GM23338 (cell line): ENCODE measurements at regions not wholly inside any gene's neighbourhood (a gene's known extent, or its start where the extent isn't known, plus 50 kb on each side); places are given as distances from the start of the nearest gene placed in this dataset.

Source experiments
- EZH2 ChIP-seq: fragments of 200-600 bp; sonication (generic); IDR thresholded peaks from one replicate; pipeline ENCODE4 v1.8.0; 2017; ENCODE audit warnings: antibody characterized with exemption, mild to moderate bottlenecking, low read depth; ENCODE audit not compliant: unreplicated experiment
- POLR2AphosphoS5 ChIP-seq: IDR thresholded peaks from 2 replicates; pipeline ENCODE4 v1.6.1; 2016; ENCODE audit warnings: antibody characterized with exemption, low read depth
- ZNF331 ChIP-seq: fragments of 250-450 bp; sonication (Bioruptor Pico); IDR thresholded peaks from 2 replicates; pipeline ENCODE4 v1.5.0; 2020; ENCODE audit warnings: low read depth, mild to moderate bottlenecking, moderate library complexity
- TF ChIP-seq, protein P1 (sequence below), 2 experiments: fragments of 200-600 bp in 1 of 2; sonication (generic) in 1 of 2; conservative IDR thresholded peaks; 2 replicates each; pipeline versions ENCODE4 v1.5.1 to v1.6.1; 2016 to 2017; ENCODE audit warnings: antibody characterized with exemption in 2 of 2, low read depth in 2 of 2, mild to moderate bottlenecking in 2 of 2, moderate library complexity in 1 of 2
- TF ChIP-seq, protein P2 (sequence below): IDR thresholded peaks from one replicate; pipeline ENCODE4 v1.6.1; 2018; ENCODE audit warnings: antibody characterized with exemption; ENCODE audit not compliant: unreplicated experiment

DNA sequence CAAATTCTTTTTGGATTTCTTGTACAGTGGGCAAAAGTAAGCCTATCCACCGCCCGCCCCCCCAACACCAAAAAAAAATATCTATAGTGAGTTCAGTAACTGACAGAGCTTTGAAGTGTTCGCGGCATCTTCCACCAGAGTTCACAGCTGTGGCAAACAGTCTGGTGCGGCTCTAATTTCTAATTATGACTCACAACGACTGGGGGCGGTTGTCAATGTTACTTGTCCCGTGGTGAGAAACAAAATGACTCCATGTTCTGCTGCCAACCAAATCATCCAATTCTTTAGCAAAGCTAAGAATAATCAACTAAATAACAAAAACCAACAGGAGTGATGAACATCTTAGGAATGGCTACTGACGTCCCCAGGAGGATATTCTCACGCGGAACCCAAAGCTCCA lies 392.5 kb upstream of the SALL3 start:
- TF ChIP-seq, protein P1, sequence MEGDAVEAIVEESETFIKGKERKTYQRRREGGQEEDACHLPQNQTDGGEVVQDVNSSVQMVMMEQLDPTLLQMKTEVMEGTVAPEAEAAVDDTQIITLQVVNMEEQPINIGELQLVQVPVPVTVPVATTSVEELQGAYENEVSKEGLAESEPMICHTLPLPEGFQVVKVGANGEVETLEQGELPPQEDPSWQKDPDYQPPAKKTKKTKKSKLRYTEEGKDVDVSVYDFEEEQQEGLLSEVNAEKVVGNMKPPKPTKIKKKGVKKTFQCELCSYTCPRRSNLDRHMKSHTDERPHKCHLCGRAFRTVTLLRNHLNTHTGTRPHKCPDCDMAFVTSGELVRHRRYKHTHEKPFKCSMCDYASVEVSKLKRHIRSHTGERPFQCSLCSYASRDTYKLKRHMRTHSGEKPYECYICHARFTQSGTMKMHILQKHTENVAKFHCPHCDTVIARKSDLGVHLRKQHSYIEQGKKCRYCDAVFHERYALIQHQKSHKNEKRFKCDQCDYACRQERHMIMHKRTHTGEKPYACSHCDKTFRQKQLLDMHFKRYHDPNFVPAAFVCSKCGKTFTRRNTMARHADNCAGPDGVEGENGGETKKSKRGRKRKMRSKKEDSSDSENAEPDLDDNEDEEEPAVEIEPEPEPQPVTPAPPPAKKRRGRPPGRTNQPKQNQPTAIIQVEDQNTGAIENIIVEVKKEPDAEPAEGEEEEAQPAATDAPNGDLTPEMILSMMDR (conservative IDR thresholded peaks at IDR 0.05; ENCODE audit: low read depth in 2 of 2) = no peak
- no peak for TF ChIP-seq POLR2AphosphoS5
- no peak for TF ChIP-seq EZH2
- TF ChIP-seq, protein P2, sequence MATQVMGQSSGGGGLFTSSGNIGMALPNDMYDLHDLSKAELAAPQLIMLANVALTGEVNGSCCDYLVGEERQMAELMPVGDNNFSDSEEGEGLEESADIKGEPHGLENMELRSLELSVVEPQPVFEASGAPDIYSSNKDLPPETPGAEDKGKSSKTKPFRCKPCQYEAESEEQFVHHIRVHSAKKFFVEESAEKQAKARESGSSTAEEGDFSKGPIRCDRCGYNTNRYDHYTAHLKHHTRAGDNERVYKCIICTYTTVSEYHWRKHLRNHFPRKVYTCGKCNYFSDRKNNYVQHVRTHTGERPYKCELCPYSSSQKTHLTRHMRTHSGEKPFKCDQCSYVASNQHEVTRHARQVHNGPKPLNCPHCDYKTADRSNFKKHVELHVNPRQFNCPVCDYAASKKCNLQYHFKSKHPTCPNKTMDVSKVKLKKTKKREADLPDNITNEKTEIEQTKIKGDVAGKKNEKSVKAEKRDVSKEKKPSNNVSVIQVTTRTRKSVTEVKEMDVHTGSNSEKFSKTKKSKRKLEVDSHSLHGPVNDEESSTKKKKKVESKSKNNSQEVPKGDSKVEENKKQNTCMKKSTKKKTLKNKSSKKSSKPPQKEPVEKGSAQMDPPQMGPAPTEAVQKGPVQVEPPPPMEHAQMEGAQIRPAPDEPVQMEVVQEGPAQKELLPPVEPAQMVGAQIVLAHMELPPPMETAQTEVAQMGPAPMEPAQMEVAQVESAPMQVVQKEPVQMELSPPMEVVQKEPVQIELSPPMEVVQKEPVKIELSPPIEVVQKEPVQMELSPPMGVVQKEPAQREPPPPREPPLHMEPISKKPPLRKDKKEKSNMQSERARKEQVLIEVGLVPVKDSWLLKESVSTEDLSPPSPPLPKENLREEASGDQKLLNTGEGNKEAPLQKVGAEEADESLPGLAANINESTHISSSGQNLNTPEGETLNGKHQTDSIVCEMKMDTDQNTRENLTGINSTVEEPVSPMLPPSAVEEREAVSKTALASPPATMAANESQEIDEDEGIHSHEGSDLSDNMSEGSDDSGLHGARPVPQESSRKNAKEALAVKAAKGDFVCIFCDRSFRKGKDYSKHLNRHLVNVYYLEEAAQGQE = no peak
- no peak for TF ChIP-seq ZNF331 (CRISPR knock-in tag)
